H1 (cell line): ENCODE measurements at regions not wholly inside any gene's neighbourhood (a gene's known extent, or its start where the extent isn't known, plus 50 kb on each side); places are given as distances from the start of the nearest gene placed in this dataset.

Experiments
- CHD1 ChIP-seq: IDR thresholded peaks from 2 replicates; pipeline ENCODE4 v1.6.1; 2012; ENCODE audit warnings: low read depth, low read length, improper control_type of control experiment

GRCh38 chr12:46948936-46949545 lies 123.2 kb upstream of the SLC38A4 start (continued):
- no peak for TF ChIP-seq CHD1
